ENCODE measurements at regions not wholly inside any gene's neighbourhood (a gene's known extent, or its start where the extent isn't known, plus 50 kb on each side); places are given as distances from the start of the nearest gene placed in this dataset.

DNA sequence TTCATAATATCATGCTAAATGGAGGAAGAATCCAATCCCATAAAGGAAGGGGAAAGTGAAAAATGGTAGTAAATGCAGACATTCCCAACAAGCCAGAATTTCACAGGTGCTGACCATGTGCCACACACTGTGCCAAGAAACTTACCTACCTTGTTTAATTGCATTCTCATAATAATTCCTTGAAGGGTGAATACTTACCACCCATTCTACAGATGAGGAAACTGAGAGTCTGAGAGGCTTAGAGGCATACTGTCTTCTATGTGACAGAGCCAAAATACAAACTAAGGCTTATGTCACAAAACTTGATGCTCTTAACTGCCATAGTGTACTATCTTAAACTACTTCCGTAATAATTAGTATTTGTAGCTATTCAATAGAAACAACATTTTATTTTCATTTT, 454.7 kb downstream of the UTRN start:
- no peak for DNase-seq

DNA sequence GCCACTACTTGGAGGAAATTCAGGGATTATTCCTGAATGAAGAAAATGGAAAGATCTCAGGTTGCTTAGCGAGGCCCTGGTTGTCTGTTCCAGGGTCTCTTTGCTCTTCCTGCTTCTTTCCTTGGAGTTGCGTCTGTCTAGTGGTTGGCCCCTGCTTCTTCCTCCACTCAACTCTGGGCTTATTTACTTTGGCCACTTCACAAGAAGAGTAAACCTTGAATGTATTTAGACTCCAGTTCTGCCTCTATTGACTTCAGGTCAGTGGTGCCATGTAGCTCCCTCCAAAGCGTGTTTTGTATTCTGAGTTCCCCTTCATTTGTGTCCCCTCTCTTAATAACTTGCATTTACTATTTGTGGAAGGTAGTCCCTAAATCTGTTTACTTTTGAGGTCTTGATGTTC, 456.5 kb downstream of the UTRN start:
- no peak for DNase-seq

DNA sequence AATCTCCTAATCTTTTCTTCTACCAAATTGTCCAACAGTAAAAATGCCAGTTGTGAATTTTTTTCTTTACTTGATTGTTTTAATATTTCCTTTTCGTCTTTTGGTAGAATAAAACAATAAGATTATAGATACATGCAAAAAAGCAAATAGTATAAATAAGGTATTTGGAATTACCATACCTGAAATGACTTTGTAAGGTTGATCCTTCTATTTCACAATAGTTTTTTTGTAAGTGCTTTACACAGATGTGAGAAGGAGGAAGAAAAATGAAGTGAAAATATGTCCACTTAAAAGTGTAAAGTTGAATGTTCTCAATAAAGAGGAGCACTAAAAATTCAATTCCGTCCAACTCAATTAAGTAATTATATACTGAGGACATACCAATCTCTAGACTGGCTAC, 457.6 kb downstream of the UTRN start:
- no peak for DNase-seq

DNA sequence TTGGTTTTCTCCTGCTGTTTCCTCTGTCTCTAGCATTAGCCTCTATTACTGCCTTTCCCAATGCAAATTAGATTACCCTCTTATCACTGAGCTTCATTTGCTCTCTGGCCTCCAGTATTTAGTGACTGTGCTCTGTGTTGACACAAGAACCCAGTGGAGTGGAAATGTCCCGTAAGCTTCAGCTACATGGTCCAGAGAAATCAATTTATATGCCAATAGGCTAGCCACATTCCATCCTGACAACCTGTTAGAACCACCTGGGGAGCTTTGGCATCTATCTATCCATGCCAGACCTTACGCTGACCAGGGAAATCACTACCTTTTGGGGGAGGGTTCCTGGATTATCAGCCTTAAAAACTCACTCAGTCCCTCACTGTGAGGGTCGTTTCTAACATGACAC, 459.6 kb downstream of the UTRN start:
- no peak for DNase-seq

DNA sequence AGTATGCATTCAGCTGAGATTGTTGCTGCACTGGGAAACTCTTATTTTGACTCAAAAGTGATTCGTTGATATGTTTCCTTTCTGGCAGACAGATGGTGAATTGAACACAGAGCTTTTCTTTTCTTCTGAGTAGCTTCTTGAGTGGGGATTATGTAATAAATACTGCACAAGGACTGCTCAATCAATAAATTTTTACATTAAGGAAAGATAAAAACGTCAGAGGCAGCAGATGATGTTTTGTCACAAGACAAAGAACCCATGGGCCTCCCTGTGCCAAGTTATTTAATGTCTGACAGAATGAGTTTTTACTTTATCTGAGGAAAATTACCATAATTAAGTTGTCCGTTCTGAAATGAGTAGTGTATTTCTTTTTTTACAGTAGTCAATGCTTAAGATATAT, 460.3 kb downstream of the UTRN start:
- DNase-seq: no peak

DNA sequence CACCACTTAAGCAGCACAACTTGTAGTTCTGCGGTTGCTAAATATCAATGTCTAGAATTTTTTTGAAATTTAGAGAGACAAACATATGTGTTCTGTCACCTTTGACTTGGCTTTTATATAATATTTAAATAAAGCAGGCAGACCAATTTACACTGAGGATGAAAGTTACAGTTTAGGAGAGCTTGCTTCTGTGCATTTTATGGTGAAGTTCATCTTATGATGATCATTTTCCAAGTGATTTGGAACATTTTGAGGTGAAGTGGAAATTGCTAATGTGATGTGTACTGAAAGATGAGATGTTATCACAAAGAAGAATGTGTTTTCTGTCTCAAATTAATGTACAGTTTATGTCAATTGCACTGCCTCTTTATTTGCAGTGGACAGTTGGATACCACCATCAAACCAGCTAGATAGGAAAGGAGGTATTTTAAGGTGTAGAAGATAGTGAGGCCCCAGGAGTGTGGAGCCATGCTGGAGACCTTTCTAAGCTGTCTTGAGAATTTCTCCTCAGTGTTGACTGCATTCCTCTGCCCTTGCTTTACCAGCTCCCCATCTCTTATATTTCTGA, 461.9 kb downstream of the UTRN start:
- DNase-seq: no peak

DNA sequence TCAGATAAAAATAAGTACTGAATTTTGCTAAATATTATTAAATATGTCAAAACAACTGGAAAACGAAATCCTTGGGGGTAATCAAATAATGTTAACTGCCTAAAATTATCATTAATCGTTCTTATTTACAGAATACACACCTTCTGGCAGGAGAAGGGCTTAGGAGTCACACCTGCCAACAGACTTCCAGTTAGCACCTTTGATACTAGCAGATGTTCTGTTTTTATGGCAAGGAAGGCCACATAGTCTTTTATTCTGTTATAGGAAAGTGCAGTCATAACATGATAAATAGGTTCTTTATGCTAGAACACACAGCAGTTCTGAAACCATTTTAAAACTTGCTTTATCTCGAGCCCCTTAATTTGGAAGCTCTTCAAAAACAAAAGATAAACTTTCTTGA, 464.1 kb downstream of the UTRN start:
- DNase-seq: no peak

DNA sequence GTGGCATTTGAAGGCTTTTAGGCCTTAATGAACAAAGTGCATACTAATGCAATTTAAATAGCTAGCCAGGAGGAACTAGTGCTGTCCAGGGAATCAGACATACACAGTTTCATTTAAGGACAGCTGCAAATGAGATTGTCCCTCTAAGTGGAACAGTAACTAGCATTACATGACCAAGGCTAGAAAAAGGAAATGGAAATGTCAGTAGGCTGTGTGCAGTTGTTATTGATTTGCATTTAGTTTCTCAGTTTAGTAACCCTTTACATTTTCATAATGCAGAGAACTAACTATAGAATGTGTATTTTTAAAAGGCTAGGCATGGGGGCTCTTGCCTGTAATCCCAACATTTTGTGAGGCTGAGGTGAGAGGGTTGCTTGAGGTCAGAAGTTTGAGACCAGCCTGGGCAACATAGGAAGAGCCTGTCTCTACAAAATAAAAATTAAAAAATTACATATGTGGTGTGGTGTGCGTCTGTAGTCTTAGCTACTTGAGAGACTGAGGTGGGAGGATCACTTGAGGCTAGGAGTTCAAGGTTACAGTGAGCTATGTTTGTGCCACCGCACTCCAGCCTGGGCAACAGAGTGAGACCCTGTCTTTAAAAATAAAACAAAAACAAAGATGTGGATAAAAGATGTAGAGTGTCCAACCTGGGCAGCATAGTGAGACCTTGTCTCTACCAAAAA, 468.0 kb downstream of the UTRN start:
- peak; percentile 5 for DNase-seq

DNA sequence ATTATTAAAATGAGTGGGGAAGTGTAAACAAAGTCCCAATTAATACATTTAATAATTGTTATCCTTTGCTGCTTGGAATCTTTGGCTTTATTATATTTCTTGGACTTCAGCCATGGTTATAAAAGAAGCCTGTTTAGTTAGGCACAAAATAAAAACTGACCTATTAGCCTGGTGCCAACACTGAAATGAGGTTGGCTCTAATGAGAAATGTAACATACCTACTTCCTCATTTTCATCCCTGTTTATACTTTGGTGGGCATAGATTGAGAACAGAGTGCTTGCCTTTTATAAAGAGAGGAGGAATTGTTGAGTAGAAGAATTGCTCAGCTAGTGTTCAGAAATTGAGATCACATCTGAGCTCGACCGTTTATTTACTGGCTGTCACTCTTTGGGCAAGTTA, 471.3 kb downstream of the UTRN start:
- no peak for DNase-seq

DNA sequence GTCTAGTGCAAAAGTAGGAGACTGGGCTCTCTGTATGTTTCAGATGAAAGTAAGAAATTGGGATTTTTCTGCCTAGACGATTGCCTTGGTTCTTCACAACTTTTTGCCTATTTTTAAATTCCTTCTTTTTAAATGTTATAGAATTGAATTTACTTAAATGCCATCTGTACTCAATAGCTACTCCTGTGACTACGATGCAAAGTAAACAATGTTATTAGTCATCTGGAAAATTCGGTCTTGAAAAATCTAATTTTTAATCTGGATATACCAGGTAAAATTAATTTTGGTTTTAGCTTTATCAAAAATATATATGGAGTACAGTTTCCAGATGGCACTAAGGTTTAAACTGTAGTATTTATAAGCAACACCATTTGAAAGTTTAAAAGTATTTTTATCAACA, 472.2 kb downstream of the UTRN start:
- no peak for DNase-seq

DNA sequence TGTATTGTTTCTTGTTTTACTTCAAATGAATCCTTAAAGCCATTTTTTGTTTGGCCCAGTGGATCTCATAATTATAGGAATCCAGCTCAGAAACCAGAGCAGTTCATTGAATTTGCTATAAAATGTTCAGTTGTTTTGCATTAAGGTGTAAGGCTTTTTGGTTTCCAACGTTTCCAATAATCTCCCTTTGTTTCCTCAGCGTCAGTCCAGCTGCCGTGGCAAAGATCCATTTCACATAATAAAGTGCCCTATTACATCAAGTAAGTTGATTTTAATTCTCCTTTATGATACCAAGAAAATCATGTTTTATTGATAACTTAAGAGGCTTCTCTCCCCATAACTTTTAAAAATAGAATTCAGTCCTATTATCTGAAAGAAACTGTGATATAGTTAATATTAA, 472.6 kb downstream of the UTRN start:
- DNase-seq: no peak

DNA sequence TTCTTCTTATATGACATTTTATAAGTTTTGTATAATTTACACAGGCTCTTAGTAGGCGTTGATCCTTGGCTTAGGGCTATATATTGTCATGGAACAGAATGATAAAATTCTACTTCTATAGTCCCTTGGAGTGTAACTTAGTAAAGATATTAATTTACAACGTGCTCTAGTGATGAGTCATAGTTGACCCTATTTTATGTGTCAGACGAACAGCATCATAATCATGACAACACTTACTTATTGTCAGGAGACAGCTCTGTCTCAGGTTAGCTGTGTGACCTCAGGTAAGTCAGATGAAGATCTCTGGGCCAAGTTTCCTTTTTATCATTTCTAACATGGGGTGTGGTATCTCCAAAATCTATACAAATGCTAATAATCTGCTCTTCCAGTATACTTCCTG, 473.5 kb downstream of the UTRN start:
- no peak for DNase-seq

DNA sequence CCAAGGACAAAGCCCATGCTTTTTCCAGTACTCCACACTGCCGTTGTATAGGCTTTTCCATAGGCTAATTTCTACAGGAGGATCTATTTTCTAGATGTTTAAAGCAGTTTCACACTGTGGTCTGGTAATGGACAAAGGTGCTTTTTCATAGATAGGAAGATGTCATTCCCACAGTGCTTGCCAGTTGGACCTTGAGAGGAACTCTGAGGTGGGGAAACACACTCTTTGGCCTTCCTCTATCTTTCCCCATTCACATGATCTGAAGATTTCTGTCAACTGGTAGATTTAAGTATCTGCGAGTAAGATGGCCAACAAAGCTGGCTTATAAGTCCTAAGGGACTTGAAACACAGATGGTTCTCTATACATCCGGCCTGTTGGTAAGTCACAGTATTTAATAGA, 477.3 kb downstream of the UTRN start:
- no peak for DNase-seq

DNA sequence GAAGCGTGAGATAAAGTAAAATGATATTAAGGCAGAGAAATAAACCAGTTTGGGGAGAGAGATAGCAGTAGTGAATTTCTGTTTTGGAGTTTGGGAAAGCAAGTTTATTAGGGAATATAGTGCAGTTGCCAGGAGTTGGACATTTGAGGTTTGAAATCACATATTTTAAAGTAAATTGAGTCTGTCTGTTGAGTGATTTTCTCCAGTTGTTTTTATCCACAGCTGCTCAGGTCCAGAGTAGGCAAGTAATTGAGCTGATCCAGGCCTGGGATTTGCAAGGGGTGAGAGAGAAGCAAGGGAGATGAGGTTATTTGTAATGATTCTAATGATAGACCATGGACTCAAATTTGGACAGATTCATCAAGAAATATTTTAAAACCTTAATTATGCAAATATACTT, 481.9 kb downstream of the UTRN start:
- DNase-seq: no peak

DNA sequence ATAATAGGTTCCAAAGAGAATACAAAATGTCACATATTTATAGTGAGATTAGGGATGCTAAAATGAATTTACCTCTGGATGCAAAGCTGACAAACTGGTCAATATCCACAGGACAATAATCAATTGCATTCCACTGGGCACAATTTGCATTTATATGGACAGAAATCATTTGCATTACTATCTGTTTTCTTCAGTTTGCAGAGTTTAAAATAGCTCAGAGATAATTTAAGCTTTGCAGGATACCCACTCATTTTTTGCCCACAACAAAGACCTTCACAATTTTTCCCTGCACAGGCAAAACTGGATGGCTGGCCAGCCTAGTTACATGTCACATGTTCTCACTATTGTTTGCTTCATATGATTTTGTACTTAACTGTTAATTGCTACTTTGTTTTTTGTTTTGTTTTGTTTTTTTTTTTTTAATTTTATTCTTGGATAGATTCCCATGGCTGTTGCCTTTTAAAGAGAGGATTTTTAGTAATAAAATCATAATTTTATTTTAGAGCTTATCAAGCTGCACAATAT, 483.5 kb downstream of the UTRN start:
- DNase-seq: no peak

DNA sequence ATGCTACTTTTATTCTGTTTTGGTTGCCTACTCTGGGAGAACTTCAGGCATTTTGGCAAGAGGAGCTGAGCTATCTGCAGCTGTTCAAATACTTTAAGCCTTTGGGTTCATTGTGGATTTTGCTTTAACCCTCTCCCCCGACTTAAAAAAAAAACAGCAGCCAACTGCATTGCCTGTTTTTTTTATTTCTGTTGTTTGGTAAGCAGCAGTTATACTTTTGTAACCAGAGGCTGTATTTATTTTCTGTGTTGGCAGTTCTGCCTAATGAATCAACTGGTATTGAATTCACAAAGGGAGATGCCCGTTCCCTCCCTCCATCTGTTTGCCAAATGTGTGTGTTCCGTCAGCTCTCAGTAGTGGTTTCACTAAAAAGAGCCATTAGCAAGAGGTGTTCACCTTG, 484.0 kb downstream of the UTRN start:
- no peak for DNase-seq

DNA sequence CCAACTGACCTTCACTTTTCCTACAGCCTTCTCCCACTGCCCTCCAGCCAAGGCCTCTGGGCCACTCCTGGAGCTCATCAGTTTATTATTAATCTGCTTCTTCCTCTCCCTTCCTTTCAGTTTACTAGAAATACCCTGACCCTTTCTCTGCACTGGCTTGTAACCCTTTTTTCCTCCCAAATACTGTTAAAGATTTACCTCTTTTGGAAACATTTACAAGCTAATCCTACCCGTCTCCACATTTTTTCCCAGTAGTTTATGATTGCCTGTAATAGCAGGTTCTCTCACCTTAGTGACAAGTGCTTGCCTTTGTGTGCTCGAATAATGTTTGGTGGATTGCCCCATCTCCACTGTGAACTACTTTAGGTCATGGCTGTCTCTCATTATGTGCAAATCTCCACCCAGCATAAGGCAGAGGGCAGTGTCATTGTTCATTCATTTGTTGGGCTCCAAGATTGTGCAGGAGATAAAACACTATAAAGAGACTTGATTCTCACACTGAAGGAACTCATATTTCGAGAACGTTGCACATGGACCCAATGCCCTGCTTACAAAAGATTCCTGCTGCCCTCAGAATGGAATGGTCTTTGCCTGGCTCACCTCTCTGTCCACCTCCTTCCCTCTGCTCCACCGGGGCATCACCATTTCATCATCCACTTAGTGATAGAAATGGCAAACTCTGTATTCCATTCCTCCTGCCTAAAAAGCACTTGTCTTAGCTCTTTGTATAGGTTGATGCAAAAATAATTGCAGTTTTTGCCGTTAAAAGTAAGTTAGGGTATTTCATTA, 491.1 kb downstream of the UTRN start:
- no peak for DNase-seq

DNA sequence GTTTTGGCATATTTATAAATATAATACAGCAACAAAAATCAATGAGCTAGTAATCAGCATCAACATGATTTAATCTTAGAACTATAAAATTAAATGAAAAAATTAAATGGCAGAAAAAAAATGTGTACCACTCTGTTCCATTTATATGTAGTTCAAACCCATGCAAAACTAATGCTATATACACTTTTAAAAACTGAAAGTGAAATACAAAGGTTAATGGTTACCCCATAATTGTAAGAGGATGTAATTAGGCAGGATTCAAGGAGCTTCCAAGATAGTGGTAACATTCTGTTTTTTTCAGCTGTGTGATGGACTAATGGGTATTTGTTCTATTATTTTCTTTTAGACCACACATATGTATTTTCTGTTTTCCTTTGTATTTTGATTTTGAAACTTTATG, 492.1 kb downstream of the UTRN start:
- peak; percentile 6 for DNase-seq

DNA sequence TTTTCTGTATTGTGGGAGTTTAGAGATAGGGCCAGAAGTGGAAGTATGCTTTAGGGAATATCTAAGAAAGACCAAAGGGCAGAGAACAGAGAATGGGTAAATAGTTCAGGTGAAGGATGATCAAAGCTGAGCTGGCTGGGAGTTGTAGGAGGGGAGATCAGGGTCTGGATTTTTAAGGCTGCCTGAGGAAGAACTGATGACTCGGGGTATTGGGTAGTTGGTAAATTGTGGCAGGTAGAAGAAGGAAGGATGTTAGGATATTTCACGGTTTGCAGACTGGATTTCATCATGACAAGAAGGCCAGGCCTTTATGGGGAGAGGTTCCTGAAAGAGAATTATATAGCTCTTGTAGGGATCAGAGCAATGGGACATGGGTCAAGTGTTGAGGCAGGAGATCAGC, 492.9 kb downstream of the UTRN start:
- no peak for DNase-seq

DNA sequence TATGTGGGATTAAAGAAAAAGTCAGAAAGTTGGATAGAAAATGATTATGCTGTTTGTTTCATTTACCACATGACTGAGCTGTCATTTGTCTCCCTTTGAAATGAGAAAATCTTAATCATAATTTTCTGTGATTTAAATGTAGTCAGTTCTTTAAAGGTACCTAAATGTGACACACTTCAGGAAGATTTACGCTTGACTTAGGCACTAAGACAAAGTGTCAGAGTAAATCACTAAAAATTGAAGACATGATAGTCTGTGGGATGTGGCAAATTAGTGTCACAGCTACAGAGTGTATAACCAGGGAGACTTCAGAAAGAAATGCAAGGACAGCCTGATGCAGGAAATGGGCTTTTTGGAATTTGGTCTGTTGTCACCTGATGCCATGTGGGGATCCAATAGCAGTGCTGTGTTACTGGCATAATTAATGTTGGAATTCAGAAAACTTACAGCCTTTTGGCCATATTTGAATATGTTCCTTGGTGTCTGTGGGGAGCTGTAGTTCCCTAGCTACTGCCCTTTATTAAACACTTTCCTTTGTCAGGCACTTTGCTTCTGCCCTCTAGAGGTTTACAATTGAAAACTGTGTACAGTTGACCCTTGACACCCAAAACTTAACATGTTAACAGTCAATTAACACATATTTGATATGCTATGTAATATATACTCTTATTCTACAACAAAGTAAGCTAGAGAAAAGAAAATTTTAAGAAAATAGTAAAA, 493.8 kb downstream of the UTRN start:
- DNase-seq: peak; percentile 6

DNA sequence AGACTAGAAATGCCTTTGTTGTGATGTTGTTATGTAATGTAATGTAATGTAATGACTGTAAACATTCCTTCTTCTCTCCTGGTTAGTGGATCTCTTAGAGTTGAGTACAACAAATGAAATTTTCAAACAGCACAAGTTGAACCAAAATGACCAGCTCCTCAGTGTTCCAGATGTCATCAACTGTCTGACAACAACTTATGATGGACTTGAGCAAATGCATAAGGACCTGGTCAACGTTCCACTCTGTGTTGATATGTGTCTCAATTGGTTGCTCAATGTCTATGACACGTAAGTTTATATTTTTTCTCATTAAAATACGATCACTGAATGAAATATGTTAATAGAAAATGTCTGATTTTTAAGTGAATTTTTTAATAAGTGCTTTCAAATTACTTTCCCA, 496.7 kb downstream of the UTRN start:
- DNase-seq: no peak

DNA sequence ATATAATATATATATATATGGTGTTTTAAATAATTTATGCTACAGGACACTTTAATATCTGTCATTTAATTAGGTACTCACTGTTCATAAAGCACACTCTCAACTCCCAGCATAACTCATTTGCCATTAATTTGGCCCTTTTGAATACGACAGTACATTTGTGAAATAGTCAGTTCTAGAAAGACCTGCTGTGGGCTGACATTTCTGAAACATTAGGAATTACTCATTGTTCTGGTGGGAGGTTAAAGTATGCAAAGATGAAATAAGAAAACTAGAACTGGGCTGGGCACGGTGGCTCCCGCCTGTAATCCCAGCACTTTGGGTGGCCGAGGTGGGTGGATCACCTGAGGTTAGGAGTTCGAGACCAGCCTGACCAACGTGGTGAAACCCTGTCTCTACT, 497.5 kb downstream of the UTRN start:
- no peak for DNase-seq

DNA sequence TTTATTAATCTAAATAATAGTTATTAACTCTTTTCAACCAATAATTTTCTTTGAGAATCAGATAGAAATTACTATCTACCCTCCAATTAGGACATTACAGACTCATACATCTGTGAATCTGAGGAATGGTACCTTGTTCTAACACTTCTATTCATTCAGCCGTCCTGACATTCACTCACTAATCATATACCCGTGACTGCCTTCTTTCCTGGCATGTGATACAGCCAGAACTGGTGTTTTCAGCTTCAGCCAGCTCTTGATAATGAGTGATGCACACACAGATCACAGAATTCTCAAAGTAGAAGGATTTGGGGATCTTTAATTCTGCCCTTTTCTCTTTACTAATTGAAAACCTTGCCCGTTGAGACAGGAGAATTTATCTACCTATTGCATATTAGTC, 499.9 kb downstream of the UTRN start:
- no peak for DNase-seq

DNA sequence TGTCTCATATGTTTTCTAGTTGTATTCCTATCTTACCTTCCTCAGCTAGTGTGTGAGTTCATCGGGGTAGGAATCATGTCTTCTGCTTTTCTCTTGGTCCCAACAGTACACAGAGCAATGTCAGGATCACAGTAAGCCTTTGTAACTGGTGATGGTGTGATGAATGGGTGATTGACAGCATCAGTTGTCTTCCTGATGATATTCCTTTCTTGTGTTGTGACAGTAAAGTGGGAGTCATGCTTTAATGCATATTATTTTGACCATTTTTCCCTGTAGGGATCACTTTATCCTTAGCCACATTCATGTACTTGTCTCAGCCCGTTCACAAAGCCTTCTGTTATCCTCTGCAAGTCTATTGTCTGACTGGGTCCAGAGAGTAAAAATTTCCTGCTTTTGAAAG, 501.7 kb downstream of the UTRN start:
- no peak for DNase-seq
